Sigmoid colon (tissue), 6 donors: ENCODE measurements at regions not wholly inside any gene's neighbourhood (a gene's known extent, or its start where the extent isn't known, plus 50 kb on each side); places are given as distances from the start of the nearest gene placed in this dataset.

Source experiments
- DNase-seq: peaks from one replicate; pipeline ENCODE4 v3.0.0-alpha.2; 2019
- H3K27ac ChIP-seq, 4 donors: fragments of 200-600 bp; sonication (generic); one replicate each; pipeline ENCODE4 v1.5.1; 2016 to 2019; ENCODE audit warnings: mild to moderate bottlenecking in 1 of 4
- H3K27me3 ChIP-seq, 3 donors: fragments of 200-600 bp; sonication (generic); one replicate each; pipeline ENCODE4 v1.5.1; 2019; ENCODE audit warnings: mild to moderate bottlenecking in 1 of 3
- H3K36me3 ChIP-seq, 4 donors: fragments of 200-600 bp; sonication (generic); one replicate each; pipeline ENCODE4 v1.5.1; 2016 to 2019
- H3K4me1 ChIP-seq, 4 donors: fragments of 200-600 bp; sonication (generic); one replicate each; pipeline ENCODE4 v1.5.1; 2017 to 2019
- H3K4me3 ChIP-seq, 4 donors: fragments of 200-600 bp; sonication (generic); one replicate each; pipeline ENCODE4 v1.5.1; 2017 to 2019; ENCODE audit warnings: mild to moderate bottlenecking in 2 of 4, moderate library complexity in 1 of 4
- H3K9me3 ChIP-seq, 4 donors: fragments of 200-600 bp in 3 of 4; sonication (generic) in 3 of 4; one replicate each; pipeline versions ENCODE4 v1.5.1 to v1.6.1; 2013 to 2019
- CTCF ChIP-seq, 4 experiments: fragments of 450-650 bp in 3 of 4; fragments of 200-600 bp in 1 of 4; IDR thresholded peaks; one replicate each; pipeline ENCODE4 v1.5.1; 2016 to 2019; ENCODE audit warnings: antibody characterized with exemption in 4 of 4, mild to moderate bottlenecking in 3 of 4, moderate library complexity in 2 of 4
- EP300 ChIP-seq, 4 donors: sonication (generic); formaldehyde crosslinking; IDR thresholded peaks; one replicate each; pipeline ENCODE4 v1.6.1; 2017; ENCODE audit warnings: antibody characterized with exemption in 4 of 4
- POLR2A ChIP-seq, 2 donors: fragments of 450-650 bp; IDR thresholded peaks; one replicate each; pipeline ENCODE4 v1.6.1; 2016; ENCODE audit warnings: antibody characterized with exemption in 2 of 2, mild to moderate bottlenecking in 2 of 2, moderate library complexity in 2 of 2
- POLR2AphosphoS5 ChIP-seq, 4 donors: sonication (generic); formaldehyde crosslinking; IDR thresholded peaks; one replicate each; pipeline ENCODE4 v1.6.1; 2017; ENCODE audit warnings: antibody characterized with exemption in 4 of 4
- WGBS, 2 donors: extraction: QIAGEN DNeasy Blood & Tissue Kit; methylation state at CpG; one replicate each; pipeline ENCODE4 v1.1.7; 2013; 5-methylcytosine and 5-hydroxymethylcytosine counted together
- intact Hi-C: fragments of 100-400 bp; cut with DNase I; formaldehyde crosslinking; loops from one replicate; pipeline ENCODE4 v1.15.1; 2023
- donor health status: healthy with polysubstance abuse.
- donor health status: healthy.

- H3K27me3 ChIP-seq = no peaks in the 10 kb centered on the region
- no peak for TF ChIP-seq CTCF (IDR thresholded peaks at IDR 0.05)
- TF ChIP-seq POLR2A (IDR thresholded peaks at IDR 0.05) = no peak
- TF ChIP-seq EP300 (IDR thresholded peaks at IDR 0.05) = no peak
- no peak for TF ChIP-seq POLR2AphosphoS5 (IDR thresholded peaks at IDR 0.05)
- H3K4me3 ChIP-seq = no peak overlapping the region
- H3K9me3 ChIP-seq = peaks cover 0 to 4% (median 0%) of the 10 kb centered on the region in 4 donors
- WGBS, 2 donors = 70 to 81% methylated on average over 4 of the region's 4 CpGs
- H3K4me1 ChIP-seq = no peaks in the 10 kb centered on the region
- DNase-seq = no peak
- H3K36me3 ChIP-seq = no peaks in the 10 kb centered on the region
- no peak overlapping the region for H3K27ac ChIP-seq
- intact Hi-C loops = no loop called here
Measured at GRCh38 chr4:62344915-62345314, 1144.8 kb downstream of the ADGRL3 start.

GRCh38 chr4:62344474-62344873 is 1144.3 kb downstream of the ADGRL3 start:
- no peaks in the 10 kb centered on the region for H3K36me3 ChIP-seq
- no peaks in the 10 kb centered on the region for H3K27me3 ChIP-seq
- no peak overlapping the region for H3K27ac ChIP-seq
- H3K9me3 ChIP-seq = peaks cover 0 to 4% (median 0%) of the 10 kb centered on the region in 4 donors
- TF ChIP-seq CTCF (IDR thresholded peaks at IDR 0.05) = no peak
- TF ChIP-seq EP300 (IDR thresholded peaks at IDR 0.05) = no peak
- TF ChIP-seq POLR2A (IDR thresholded peaks at IDR 0.05) = no peak
- no peak for TF ChIP-seq POLR2AphosphoS5 (IDR thresholded peaks at IDR 0.05)
- DNase-seq = no peak
- no peaks in the 10 kb centered on the region for H3K4me1 ChIP-seq
- 72 to 81% methylated on average over 4 of the region's 4 CpGs for WGBS, 2 donors
- no peak overlapping the region for H3K4me3 ChIP-seq
- intact Hi-C loops = no loop called here

GRCh38 chr4:62342346-62342745 is 1142.2 kb downstream of the ADGRL3 start:
- no peak overlapping the region for H3K27ac ChIP-seq
- H3K4me1 ChIP-seq = no peaks in the 10 kb centered on the region
- no peaks in the 10 kb centered on the region for H3K27me3 ChIP-seq
- no peak overlapping the region for H3K4me3 ChIP-seq
- intact Hi-C loops = no loop called here
- DNase-seq = no peak
- no peaks in the 10 kb centered on the region for H3K36me3 ChIP-seq
- no peak for TF ChIP-seq CTCF (IDR thresholded peaks at IDR 0.05)
- no peak for TF ChIP-seq EP300 (IDR thresholded peaks at IDR 0.05)
- H3K9me3 ChIP-seq = peaks cover 0 to 4% (median 0%) of the 10 kb centered on the region in 4 donors

- no peaks in the 10 kb centered on the region for H3K4me1 ChIP-seq
- H3K9me3 ChIP-seq = no peaks in the 10 kb centered on the region
- H3K36me3 ChIP-seq = no peaks in the 10 kb centered on the region
- intact Hi-C loops = no loop called here
- TF ChIP-seq EP300 (IDR thresholded peaks at IDR 0.05) (no peak), POLR2A (IDR thresholded peaks at IDR 0.05) (no peak), CTCF (IDR thresholded peaks at IDR 0.05) (no peak), POLR2AphosphoS5 (IDR thresholded peaks at IDR 0.05) (no peak)
- no peaks in the 10 kb centered on the region for H3K27me3 ChIP-seq
- no peak overlapping the region for H3K4me3 ChIP-seq
- no peak overlapping the region for H3K27ac ChIP-seq
- 90 to 91% methylated on average over 2 of the region's 2 CpGs for WGBS, 2 donors
- DNase-seq = no peak
Measured at GRCh38 chr4:62328526-62328925, 1128.4 kb downstream of the ADGRL3 start.

GRCh38 chr4:62327612-62328297 is 1127.6 kb downstream of the ADGRL3 start:
- no peak for TF ChIP-seq CTCF (IDR thresholded peaks at IDR 0.05)
- TF ChIP-seq EP300 (IDR thresholded peaks at IDR 0.05) = no peak
- no peak for TF ChIP-seq POLR2A (IDR thresholded peaks at IDR 0.05)
- no peak for TF ChIP-seq POLR2AphosphoS5 (IDR thresholded peaks at IDR 0.05)
- 52 to 67% methylated on average over 1 of the region's 1 CpG for WGBS, 2 donors
- intact Hi-C loops = no loop called here

More at GRCh38 chr4:62327612-62328297, 1127.6 kb downstream of the ADGRL3 start:
- H3K4me3 ChIP-seq = no peak overlapping the region
- H3K36me3 ChIP-seq = no peaks in the 10 kb centered on the region
- no peak for DNase-seq
- H3K4me1 ChIP-seq = no peaks in the 10 kb centered on the region
- H3K9me3 ChIP-seq = no peaks in the 10 kb centered on the region
- H3K27ac ChIP-seq = no peak overlapping the region
- H3K27me3 ChIP-seq = no peaks in the 10 kb centered on the region
